ENCODE measurements at regions not wholly inside any gene's neighbourhood (a gene's known extent, or its start where the extent isn't known, plus 50 kb on each side); places are given as distances from the start of the nearest gene placed in this dataset.

DNA sequence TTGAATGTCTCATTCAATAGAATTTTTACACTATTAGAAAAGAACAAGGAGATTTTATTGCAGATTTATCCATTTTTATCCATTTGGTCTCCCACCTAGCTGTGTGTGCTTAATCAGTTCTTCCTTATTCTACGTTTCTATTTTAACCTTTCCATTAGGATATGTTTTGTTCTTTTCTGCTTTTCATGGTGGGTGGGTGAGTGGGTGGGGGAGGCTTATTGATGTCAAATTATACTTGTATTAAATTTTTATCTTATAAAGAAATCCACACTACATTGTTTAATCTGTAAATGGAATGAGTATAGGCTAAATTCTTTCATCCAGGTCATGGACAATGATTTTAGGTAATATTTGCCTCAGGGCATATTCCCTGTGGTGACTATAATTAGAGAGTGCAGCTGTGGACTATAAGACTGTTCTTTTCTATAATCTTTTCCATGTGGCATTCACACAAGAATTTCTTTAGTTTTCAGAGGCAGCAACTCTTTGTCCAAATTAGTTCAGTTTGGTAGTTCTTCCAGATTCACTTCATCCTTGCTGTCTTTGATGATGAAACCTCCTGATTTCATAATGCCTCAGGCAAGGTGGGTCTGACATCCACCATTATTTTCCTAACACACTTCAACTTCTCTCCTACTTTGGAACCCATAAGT, 2451.8 kb downstream of the PCDH7 start:
- no peaks in the 10 kb centered on the region for H3K9me3 ChIP-seq (ENCODE audit: insufficient read depth in 2 of 2, low read depth in 1 of 2, low read length in 1 of 2)
- no peak overlapping the region for H4K5ac ChIP-seq (ENCODE audit: insufficient read length, low read depth, low read length)
- H3K36me3 ChIP-seq (ENCODE audit: control insufficient read depth in 2 of 4, insufficient read depth in 4 of 4, low read length in 3 of 4), result no peaks in the 10 kb centered on the region
- no peak overlapping the region for H4K8ac ChIP-seq (ENCODE audit: extremely low read depth, insufficient read depth, low read length)
- no peak overlapping the region for H2BK5ac ChIP-seq (ENCODE audit: low read depth, low read length)
- ChIA-PET POLR2A (ENCODE audit: partially characterized antibody) (no interaction called here), CTCF (ENCODE audit: partially characterized antibody) (no interaction called here)
- H2BK20ac ChIP-seq (ENCODE audit: low read length), result no peak overlapping the region
- no peak overlapping the region for H3K27ac ChIP-seq (ENCODE audit: low read depth, low read length)
- WGBS, 2 experiments (ENCODE audit: extremely low coverage in 1 of 2, insufficient coverage in 1 of 2, insufficient read length in 1 of 2, insufficient replicate concordance in 2 of 2, low coverage in 1 of 2, low lambda C conversion rate in 2 of 2, missing lambda C conversion rate in 1 of 2), result 88% methylated on average over 1 of the region's 1 CpG; no CpG with 5 or more reads in 1 of the 2 experiments
- H3K4me1 ChIP-seq (replicated peaks in 1 of 4; ENCODE audit: control insufficient read depth in 3 of 4, insufficient read depth in 4 of 4, low read length in 3 of 4), result no peaks in the 10 kb centered on the region
- H2AK5ac ChIP-seq (ENCODE audit: low read depth, low read length), result no peak overlapping the region
- H2AFZ ChIP-seq (ENCODE audit: low read length), result no peak overlapping the region
- no peaks in the 10 kb centered on the region for H3K23me2 ChIP-seq (ENCODE audit: low read depth, low read length)
- no peaks in the 10 kb centered on the region for H3K27me3 ChIP-seq (replicated peaks in 1 of 4; ENCODE audit: control insufficient read depth in 3 of 4, extremely low read depth in 1 of 4, insufficient read depth in 3 of 4, low read length in 3 of 4)
- no peak overlapping the region for H3K4me3 ChIP-seq (ENCODE audit: extremely low read depth in 1 of 4, insufficient read depth in 2 of 4, low read depth in 3 of 4, low read length in 4 of 4)
- FAIRE-seq (no peak), DNase-seq (ENCODE audit: low read depth in 1 of 2, low spot score in 2 of 2) (no peak)
- H2BK120ac ChIP-seq (replicated peaks; ENCODE audit: low read depth, low read length), result no peak overlapping the region
- no peak overlapping the region for H3K14ac ChIP-seq (ENCODE audit: insufficient read length)
- H3K79me2 ChIP-seq (ENCODE audit: control insufficient read depth in 1 of 2, insufficient read depth in 2 of 2, low read length in 2 of 2), result no peaks in the 10 kb centered on the region
- H3K79me1 ChIP-seq (ENCODE audit: low read depth, low read length), result no peaks in the 10 kb centered on the region
- H2BK12ac ChIP-seq (ENCODE audit: low read depth, low read length), result no peak overlapping the region
- no peak overlapping the region for H3K4ac ChIP-seq (replicated peaks; ENCODE audit: insufficient read length, low read depth, low read length)
- H4K20me1 ChIP-seq (replicated peaks in 1 of 2; ENCODE audit: control insufficient read depth in 1 of 2, insufficient read depth in 2 of 2, low read length in 2 of 2), result no peaks in the 10 kb centered on the region
- no peak overlapping the region for H4K91ac ChIP-seq (replicated peaks; ENCODE audit: insufficient read length, low read length)
- no peak overlapping the region for H3K18ac ChIP-seq (ENCODE audit: extremely low read depth, low read length)
- no peak overlapping the region for H3K4me2 ChIP-seq (ENCODE audit: insufficient read depth in 1 of 2, low read depth in 2 of 2, low read length in 2 of 2)
- no peak overlapping the region for H3K23ac ChIP-seq (ENCODE audit: insufficient read length)
- no peak overlapping the region for H3K56ac ChIP-seq (replicated peaks; ENCODE audit: insufficient read length, low read depth, low read length)
- H2BK15ac ChIP-seq (ENCODE audit: low read length), result no peak overlapping the region
- no peak overlapping the region for H3K9ac ChIP-seq (replicated peaks in 1 of 4; ENCODE audit: extremely low read depth in 1 of 4, low read depth in 3 of 4, low read length in 3 of 4)
- TF ChIP-seq BACH1 (IDR thresholded peaks at IDR 0.05; ENCODE audit: low read length), result no peak
- no peak for TF ChIP-seq JUND (IDR thresholded peaks at IDR 0.05; ENCODE audit: low read length)
- TF ChIP-seq KDM4A (IDR thresholded peaks at IDR 0.05; ENCODE audit: low read depth, low read length, severe bottlenecking), result no peak
- no peak for TF ChIP-seq RNF2 (IDR thresholded peaks at IDR 0.05; ENCODE audit: borderline replicate concordance, low read depth, low read length, missing control alignments, poor library complexity, severe bottlenecking)
- no peak for TF ChIP-seq RFX5 (IDR thresholded peaks at IDR 0.05; ENCODE audit: borderline replicate concordance, low read depth, low read length)
- no peak for TF ChIP-seq SIN3A (conservative IDR thresholded peaks at IDR 0.05 in 1 of 2, IDR thresholded peaks at IDR 0.05 in 1 of 2; ENCODE audit: low read depth in 1 of 2, low read length in 2 of 2)
- TF ChIP-seq RBBP5 (IDR thresholded peaks at IDR 0.05; ENCODE audit: borderline replicate concordance, low read depth, low read length), result no peak
- no peak for TF ChIP-seq CBX8 (IDR thresholded peaks at IDR 0.05; ENCODE audit: borderline replicate concordance, low read depth, low read length)
- no peak for TF ChIP-seq PHF8 (conservative IDR thresholded peaks at IDR 0.05; ENCODE audit: low read depth, low read length)
- TF ChIP-seq NRF1 (IDR thresholded peaks at IDR 0.05; ENCODE audit: low read depth, low read length), result no peak
- TF ChIP-seq SRF (IDR thresholded peaks at IDR 0.05; ENCODE audit: low read depth, low read length), result no peak
- TF ChIP-seq CHD1 (IDR thresholded peaks at IDR 0.05; ENCODE audit: low read depth, low read length), result no peak
- TF ChIP-seq RXRA (IDR thresholded peaks at IDR 0.05; ENCODE audit: insufficient read depth, low read depth, low read length), result no peak
- TF ChIP-seq TAF1 (IDR thresholded peaks at IDR 0.05; ENCODE audit: low read depth, low read length), result no peak
